ENCODE measurements at regions not wholly inside any gene's neighbourhood (a gene's known extent, or its start where the extent isn't known, plus 50 kb on each side); places are given as distances from the start of the nearest gene placed in this dataset.

- DNase-seq = no peak
- Mint-ChIP-seq H3K27me3 (peaks cover 8% of the 10 kb centered on the region), H3K9me3 (no peaks in the 10 kb centered on the region), H3K27ac (no peak overlapping the region), H3K4me3 (no peak overlapping the region), H3K36me3 (no peaks in the 10 kb centered on the region), H3K4me1 (ENCODE audit: low read depth) (no peaks in the 10 kb centered on the region)
- CTCF ChIA-PET = no interaction called here
- intact Hi-C loops (cut with micrococcal nuclease) = no loop called here
- POLR2A ChIA-PET = no interaction called here
These were observed 119.5 kb upstream of the SALL3 start for GRCh38 chr18:78860117-78860516.

GRCh38 chr18:78861116-78861515, 118.5 kb upstream of the SALL3 start:
- Mint-ChIP-seq H3K27me3 (peaks cover 8% of the 10 kb centered on the region), H3K4me1 (ENCODE audit: low read depth) (no peaks in the 10 kb centered on the region), H3K4me3 (no peak overlapping the region), H3K36me3 (no peaks in the 10 kb centered on the region), H3K27ac (no peak overlapping the region), H3K9me3 (no peaks in the 10 kb centered on the region)
- ChIA-PET POLR2A (no interaction called here), CTCF (no interaction called here)
- DNase-seq = no peak
- intact Hi-C loops (cut with micrococcal nuclease) = no loop called here

GRCh38 chr18:78861706-78862105, 117.9 kb upstream of the SALL3 start:
- peaks cover 8% of the 10 kb centered on the region for H3K27me3 Mint-ChIP-seq
- POLR2A ChIA-PET = no interaction called here
- no peaks in the 10 kb centered on the region for H3K9me3 Mint-ChIP-seq
- no peak overlapping the region for H3K27ac Mint-ChIP-seq
- no peak for DNase-seq
- CTCF ChIA-PET = no interaction called here
- intact Hi-C loops (cut with micrococcal nuclease) = no loop called here
- H3K4me1 Mint-ChIP-seq (ENCODE audit: low read depth) = no peaks in the 10 kb centered on the region
- H3K36me3 Mint-ChIP-seq = no peaks in the 10 kb centered on the region
- no peak overlapping the region for H3K4me3 Mint-ChIP-seq

GRCh38 chr18:78862395-78862794, 117.2 kb upstream of the SALL3 start:
- Mint-ChIP-seq H3K36me3 (no peaks in the 10 kb centered on the region), H3K27me3 (peaks cover 8% of the 10 kb centered on the region), H3K9me3 (no peaks in the 10 kb centered on the region), H3K4me3 (no peak overlapping the region), H3K4me1 (ENCODE audit: low read depth) (no peaks in the 10 kb centered on the region), H3K27ac (no peak overlapping the region)
- DNase-seq = no peak
- ChIA-PET POLR2A (no interaction called here), CTCF (no interaction called here)
- intact Hi-C loops (cut with micrococcal nuclease) = no loop called here

- intact Hi-C loops (cut with micrococcal nuclease) = no loop called here
- H3K36me3 Mint-ChIP-seq = no peaks in the 10 kb centered on the region
- no peak overlapping the region for H3K4me3 Mint-ChIP-seq
- POLR2A ChIA-PET = no interaction called here
- no peak for DNase-seq
- H3K4me1 Mint-ChIP-seq (ENCODE audit: low read depth) = no peaks in the 10 kb centered on the region
- no peak overlapping the region for H3K27ac Mint-ChIP-seq
- H3K9me3 Mint-ChIP-seq = no peaks in the 10 kb centered on the region
- peaks cover 3% of the 10 kb centered on the region for H3K27me3 Mint-ChIP-seq
- CTCF ChIA-PET = no interaction called here
These were observed 114.5 kb upstream of the SALL3 start for GRCh38 chr18:78865056-78865598.

- Mint-ChIP-seq H3K4me3 (no peak overlapping the region), H3K4me1 (ENCODE audit: low read depth) (no peaks in the 10 kb centered on the region), H3K27me3 (no peaks in the 10 kb centered on the region), H3K9me3 (no peaks in the 10 kb centered on the region), H3K27ac (no peak overlapping the region), H3K36me3 (no peaks in the 10 kb centered on the region)
- ChIA-PET POLR2A (no interaction called here), CTCF (no interaction called here)
- DNase-seq = no peak
- intact Hi-C loops (cut with micrococcal nuclease) = no loop called here
These were observed 113.8 kb upstream of the SALL3 start for GRCh38 chr18:78865771-78866310.

- DNase-seq = no peak
- Mint-ChIP-seq H3K27ac (no peak overlapping the region), H3K9me3 (no peaks in the 10 kb centered on the region), H3K4me1 (ENCODE audit: low read depth) (no peaks in the 10 kb centered on the region), H3K36me3 (no peaks in the 10 kb centered on the region), H3K4me3 (no peak overlapping the region), H3K27me3 (no peaks in the 10 kb centered on the region)
- ChIA-PET POLR2A (no interaction called here), CTCF (no interaction called here)
- intact Hi-C loops (cut with micrococcal nuclease) = no loop called here
These were observed 112.5 kb upstream of the SALL3 start for GRCh38 chr18:78867131-78867530.

- H3K27me3 Mint-ChIP-seq = no peaks in the 10 kb centered on the region
- no peaks in the 10 kb centered on the region for H3K4me1 Mint-ChIP-seq (ENCODE audit: low read depth)
- H3K36me3 Mint-ChIP-seq = no peaks in the 10 kb centered on the region
- intact Hi-C loops (cut with micrococcal nuclease) = no loop called here
- H3K27ac Mint-ChIP-seq = no peak overlapping the region
- ChIA-PET POLR2A (no interaction called here), CTCF (no interaction called here)
- H3K9me3 Mint-ChIP-seq = no peaks in the 10 kb centered on the region
- H3K4me3 Mint-ChIP-seq = no peak overlapping the region
- no peak for DNase-seq
These were observed 111.0 kb upstream of the SALL3 start for GRCh38 chr18:78868330-78869316.

- Mint-ChIP-seq H3K4me3 (no peak overlapping the region), H3K27ac (no peak overlapping the region), H3K27me3 (peaks cover 10% of the 10 kb centered on the region), H3K36me3 (no peaks in the 10 kb centered on the region), H3K4me1 (ENCODE audit: low read depth) (no peaks in the 10 kb centered on the region), H3K9me3 (no peaks in the 10 kb centered on the region)
- POLR2A ChIA-PET = no interaction called here
- CTCF ChIA-PET = interaction anchor here (1.0 kb wide), 1 partner anchor 42 kb away, joined by 3 read pairs; no protein-coding TSS in a partner anchor
- no peak for DNase-seq
- intact Hi-C loops (cut with micrococcal nuclease) = no loop called here
These were observed 108.0 kb upstream of the SALL3 start for GRCh38 chr18:78871618-78872017.

GRCh38 chr18:78873926-78874500, 105.6 kb upstream of the SALL3 start:
- POLR2A ChIA-PET = no interaction called here
- Mint-ChIP-seq H3K4me1 (ENCODE audit: low read depth) (no peaks in the 10 kb centered on the region), H3K36me3 (no peaks in the 10 kb centered on the region), H3K4me3 (no peak overlapping the region), H3K27me3 (peaks cover 20% of the 10 kb centered on the region), H3K27ac (no peak overlapping the region), H3K9me3 (no peaks in the 10 kb centered on the region)
- intact Hi-C loops (cut with micrococcal nuclease) = no loop called here
- no peak for DNase-seq
- CTCF ChIA-PET = no interaction called here

GRCh38 chr18:78875016-78875777, 104.4 kb upstream of the SALL3 start:
- no peaks in the 10 kb centered on the region for H3K4me1 Mint-ChIP-seq (ENCODE audit: low read depth)
- no peaks in the 10 kb centered on the region for H3K36me3 Mint-ChIP-seq
- intact Hi-C loops (cut with micrococcal nuclease) = loop anchor here (1.0 to 5.0 kb wide), 2 partner anchors 112 to 371 kb away; no protein-coding TSS in a partner anchor
- no peak overlapping the region for H3K4me3 Mint-ChIP-seq
- ChIA-PET POLR2A (no interaction called here), CTCF (interaction anchor here (0.5 to 1.6 kb wide), 4 partner anchors 9 to 135 kb away, joined by 3 to 6 read pairs (median 4); no protein-coding TSS in a partner anchor)
- no peaks in the 10 kb centered on the region for H3K9me3 Mint-ChIP-seq
- peak; percentile 43 for DNase-seq
- H3K27ac Mint-ChIP-seq = no peak overlapping the region
- peaks cover 20% of the 10 kb centered on the region for H3K27me3 Mint-ChIP-seq
